HepG2 (cell line): ENCODE measurements at regions not wholly inside any gene's neighbourhood (a gene's known extent, or its start where the extent isn't known, plus 50 kb on each side); places are given as distances from the start of the nearest gene placed in this dataset.

Experiments
- ATAC-seq: fragments of 200-7000 bp; cut with Tn5 transposase; 3 replicates; pipeline ENCODE4 v1.9.1; 2020; ENCODE audit warnings: mild to moderate bottlenecking, moderate library complexity
- BruUV-seq: library from RNA; stranded (reverse); fragments of 400-500 nt; replicated peaks from 2 replicates; lab custom pipeline; 2021; lab: Mats Ljungman, UMichigan
- CTCF ChIA-PET: fragments of 300-600 bp; formaldehyde crosslinking; extraction: SDS; loops from one replicate; lab custom pipeline; 2021; ENCODE audit warnings: low total read pairs, inconsistent platforms, low intra/inter-chr PET ratio; lab: Yijun Ruan, JAX
- POLR2A ChIA-PET: fragments of 350-600 bp; sonication (Branson Sonifier 250); formaldehyde crosslinking; loops from one replicate; lab custom pipeline; 2020; ENCODE audit warnings: antibody characterized with exemption, inconsistent platforms; lab: Yijun Ruan, JAX
- DNase-seq: peaks from one replicate; pipeline ENCODE4 v3.0.0-alpha.2; 2015; ENCODE audit warnings: low spot score
- FAIRE-seq: peaks from 3 replicates; lab custom pipeline; 2011; peaks lifted over from hg19 to GRCh38; lab: Jason Lieb, UNC
- H2AFZ ChIP-seq: one replicate; pipeline ENCODE4 v1.6.1; 2011; ENCODE audit warnings: low read length, inconsistent platforms
- H3K27ac ChIP-seq: fragments of 300-600 bp; 3 replicates; pipeline ENCODE4 v1.8.0; 2011; ENCODE audit warnings: mixed run types, mild to moderate bottlenecking, mixed read lengths, low read length, inconsistent platforms; ENCODE audit not compliant: insufficient read depth; ENCODE audit errors: extremely low read length
- H3K27me3 ChIP-seq, 2 experiments: fragments of 200-600 bp in 1 of 2; 2 replicates in 1 of 2; 3 replicates in 1 of 2; pipeline versions ENCODE4 v1.6.0 to v1.8.0; 2011; ENCODE audit warnings: low read length in 2 of 2, mild to moderate bottlenecking in 2 of 2, moderate library complexity in 2 of 2, inconsistent platforms in 1 of 2; ENCODE audit not compliant: insufficient read depth in 2 of 2, control insufficient read depth in 1 of 2
- H3K36me3 ChIP-seq, 2 experiments: fragments of 200-600 bp in 1 of 2; replicated peaks in 1 of 2; 2 replicates in 1 of 2; 3 replicates in 1 of 2; pipeline versions ENCODE4 v1.5.1 to v1.8.0; 2011; ENCODE audit warnings: low read length in 2 of 2, inconsistent platforms in 1 of 2; ENCODE audit not compliant: insufficient read depth in 2 of 2, control insufficient read depth in 1 of 2
- H3K4me1 ChIP-seq: 2 replicates; pipeline ENCODE4 v1.5.1; 2012; ENCODE audit warnings: low read length, inconsistent platforms; ENCODE audit not compliant: insufficient read depth
- H3K4me2 ChIP-seq: 2 replicates; pipeline ENCODE4 v1.6.0; 2011; ENCODE audit warnings: low read depth, low read length, inconsistent platforms
- H3K4me3 ChIP-seq, 3 experiments: fragments of 200-600 bp in 1 of 3; sonication (generic), shearing (Covaris generic) in 1 of 3; replicated peaks in 1 of 3; 2 replicates each; pipeline ENCODE4 v1.5.1; 2011 to 2016; ENCODE audit warnings: low read length in 3 of 3, inconsistent platforms in 2 of 3, low read depth in 2 of 3, mild to moderate bottlenecking in 2 of 3, control low read depth in 1 of 3, mixed read lengths in 1 of 3; ENCODE audit not compliant: insufficient read depth in 1 of 3
- H3K79me2 ChIP-seq: one replicate; pipeline ENCODE4 v1.6.1; 2011; ENCODE audit warnings: low read length, inconsistent platforms; ENCODE audit not compliant: insufficient read depth
- H3K9ac ChIP-seq: 2 replicates; pipeline ENCODE4 v1.6.0; 2011; ENCODE audit warnings: mild to moderate bottlenecking, low read depth, low read length, inconsistent platforms; ENCODE audit not compliant: insufficient read depth
- H3K9me3 ChIP-seq: 2 replicates; pipeline ENCODE4 v1.5.1; 2012; ENCODE audit warnings: mild to moderate bottlenecking, low read length
- H4K20me1 ChIP-seq: 2 replicates; pipeline ENCODE4 v1.6.0; 2011; ENCODE audit warnings: inconsistent platforms, mild to moderate bottlenecking, low read length, moderate library complexity; ENCODE audit not compliant: insufficient read depth
- ATF2 ChIP-seq: sonication (generic); formaldehyde crosslinking; IDR thresholded peaks from 2 replicates; pipeline ENCODE4 v1.4.0; 2020; ENCODE audit warnings: missing genetic modification reagents
- DMAP1 ChIP-seq: IDR thresholded peaks from 2 replicates; pipeline ENCODE4 v1.6.1; 2016
- HNF1A ChIP-seq, 2 experiments: sonication (generic) in 1 of 2; formaldehyde crosslinking in 1 of 2; IDR thresholded peaks; 2 replicates each; pipeline versions ENCODE4 v1.4.0 to v1.6.1; 2016 to 2020; ENCODE audit warnings: borderline replicate concordance in 1 of 2, low read depth in 1 of 2, mild to moderate bottlenecking in 1 of 2, missing genetic modification reagents in 1 of 2
- KDM5A ChIP-seq: fragments of 200-600 bp; sonication (generic); IDR thresholded peaks from 2 replicates; pipeline ENCODE4 v1.7.0; 2018; ENCODE audit warnings: antibody characterized with exemption, mild to moderate bottlenecking, low read length, borderline replicate concordance
- PAF1 ChIP-seq: IDR thresholded peaks from 2 replicates; pipeline ENCODE4 v1.6.1; 2016; ENCODE audit warnings: missing genetic modification reagents, missing compliant biosample characterization
- PATZ1 ChIP-seq: sonication (generic); formaldehyde crosslinking; IDR thresholded peaks from 2 replicates; pipeline ENCODE4 v1.4.0; 2020; ENCODE audit warnings: missing genetic modification reagents
- RNF2 ChIP-seq: fragments of 450-650 bp; conservative IDR thresholded peaks from 2 replicates; pipeline ENCODE4 v1.6.1; 2016; ENCODE audit warnings: low read depth
- TRIM24 ChIP-seq: sonication (generic); formaldehyde crosslinking; IDR thresholded peaks from 2 replicates; pipeline ENCODE4 v1.8.0; 2022; ENCODE audit warnings: mild to moderate bottlenecking, missing genetic modification reagents
- ZBTB37 ChIP-seq: sonication (generic); formaldehyde crosslinking; IDR thresholded peaks from 2 replicates; pipeline ENCODE4 v1.4.0; 2020; ENCODE audit warnings: mild to moderate bottlenecking, missing genetic modification reagents
- ZBTB43 ChIP-seq: sonication (generic); formaldehyde crosslinking; conservative IDR thresholded peaks from 2 replicates; pipeline ENCODE4 v1.4.0; 2020; ENCODE audit warnings: missing genetic modification reagents
- ZNF12 ChIP-seq: sonication (generic); formaldehyde crosslinking; IDR thresholded peaks from 2 replicates; pipeline ENCODE4 v1.5.0; 2020; ENCODE audit warnings: missing genetic modification reagents
- ZNF225 ChIP-seq: sonication (generic); formaldehyde crosslinking; IDR thresholded peaks from 2 replicates; pipeline ENCODE4 v1.4.0; 2020; ENCODE audit warnings: mild to moderate bottlenecking, missing genetic modification reagents
- ZNF577 ChIP-seq: sonication (generic); formaldehyde crosslinking; IDR thresholded peaks from 2 replicates; pipeline ENCODE4 v1.4.0; 2020; ENCODE audit warnings: mild to moderate bottlenecking, low read depth, missing genetic modification reagents, borderline replicate concordance
- ZSCAN29 ChIP-seq: sonication (generic); formaldehyde crosslinking; conservative IDR thresholded peaks from 2 replicates; pipeline ENCODE4 v1.4.0; 2020; ENCODE audit warnings: mild to moderate bottlenecking, missing genetic modification reagents
- WGBS: methylation state at CpG from one replicate; pipeline ENCODE4 v1.1.6; 2017; ENCODE audit warnings: low lambda C conversion rate; 5-methylcytosine and 5-hydroxymethylcytosine counted together
- in situ Hi-C: cut with HindIII; loops from 2 replicates; pipeline ENCODE4 v1.10.0; 2017; ENCODE audit warnings: low pct_unique_long_range_greater_than_20kb; ENCODE audit not compliant: extremely low pct_ligation_motif_present
- intact Hi-C: fragments of 100-400 bp; cut with micrococcal nuclease; formaldehyde crosslinking; loops from one replicate; pipeline ENCODE4 v1.10.0; 2022; ENCODE audit not compliant: unreplicated experiment

GRCh38 chr18:75912829-75913228, 485.3 kb upstream of the SMIM21 start (continued):
- TF ChIP-seq ZNF225 (CRISPR knock-in tag) (no peak), ZBTB43 (no peak), DMAP1 (CRISPR knock-in tag) (no peak), ZSCAN29 (no peak), PAF1 (CRISPR knock-in tag) (no peak), ZNF577 (CRISPR knock-in tag) (no peak)

GRCh38 chr18:75904416-75904815, 476.9 kb upstream of the SMIM21 start:
- H3K27ac ChIP-seq: no peak overlapping the region
- intact Hi-C loops (no loop called here), in situ Hi-C loops (no loop called here)
- 51% methylated on average over 10 of the region's 15 CpGs for WGBS
- ChIA-PET POLR2A (no interaction called here), CTCF (no interaction called here)
- ATAC-seq: no peak
- no peak overlapping the region for H2AFZ ChIP-seq
- FAIRE-seq: no peak
- no peaks in the 10 kb centered on the region for H4K20me1 ChIP-seq
- no peaks in the 10 kb centered on the region for H3K4me1 ChIP-seq
- H3K27me3 ChIP-seq: peaks cover 0 to 34% of the 10 kb centered on the region in 2 experiments; a peak in 3 of 5 replicates
- no peaks in the 10 kb centered on the region for H3K36me3 ChIP-seq
- no peak overlapping the region for H3K9ac ChIP-seq
- no TSS peak for BruUV-seq
- H3K4me3 ChIP-seq: no peak overlapping the region
- H3K79me2 ChIP-seq: no peaks in the 10 kb centered on the region
- H3K4me2 ChIP-seq: no peak overlapping the region
- no peaks in the 10 kb centered on the region for H3K9me3 ChIP-seq
- DNase-seq: no peak
- no peak for TF ChIP-seq KDM5A
- no peak for TF ChIP-seq ATF2 (CRISPR knock-in tag)
- TF ChIP-seq HNF1A (IDR thresholded peaks at IDR 0.05; ENCODE audit: low read depth): no peak
- no peak for TF ChIP-seq HNF1A (CRISPR knock-in tag; IDR thresholded peaks at IDR 0.05; ENCODE audit: borderline replicate concordance)
- TF ChIP-seq ZBTB37 (CRISPR knock-in tag): no peak
- no peak for TF ChIP-seq TRIM24 (CRISPR knock-in tag)
- TF ChIP-seq PATZ1 (CRISPR knock-in tag): no peak
- TF ChIP-seq RNF2: no peak
- no peak for TF ChIP-seq ZNF12 (CRISPR knock-in tag)
